GM23248 (cell line): ENCODE measurements at regions not wholly inside any gene's neighbourhood (a gene's known extent, or its start where the extent isn't known, plus 50 kb on each side); places are given as distances from the start of the nearest gene placed in this dataset.

ENCODE experiments used
- DNase-seq: peaks from one replicate; pipeline ENCODE4 v3.0.0-alpha.2; 2015
- H2AFZ ChIP-seq: fragments of 200-600 bp; sonication (generic); 2 replicates; pipeline ENCODE4 v1.6.1; 2016; ENCODE audit warnings: antibody characterized with exemption
- H3F3A ChIP-seq: fragments of 200-600 bp; sonication (generic); 2 replicates; pipeline ENCODE4 v1.6.1; 2016; ENCODE audit warnings: mild to moderate bottlenecking, antibody characterized with exemption, mixed run types; ENCODE audit not compliant: insufficient read depth
- H3K27ac ChIP-seq: fragments of 200-600 bp; sonication (generic); 2 replicates; pipeline ENCODE4 v1.5.1; 2016; ENCODE audit warnings: mild to moderate bottlenecking
- H3K27me3 ChIP-seq: fragments of 200-600 bp; sonication (generic); replicated peaks from 2 replicates; pipeline ENCODE4 v1.6.1; 2016; ENCODE audit warnings: mild to moderate bottlenecking; ENCODE audit not compliant: insufficient read depth
- H3K36me3 ChIP-seq: fragments of 200-600 bp; sonication (generic); 2 replicates; pipeline ENCODE4 v1.6.1; 2016; ENCODE audit warnings: low read depth, mild to moderate bottlenecking
- H3K4me1 ChIP-seq: fragments of 200-600 bp; sonication (generic); 2 replicates; pipeline ENCODE4 v1.6.1; 2016; ENCODE audit warnings: mild to moderate bottlenecking; ENCODE audit not compliant: insufficient read depth
- H3K4me2 ChIP-seq: fragments of 200-600 bp; sonication (generic); one replicate; pipeline ENCODE4 v1.6.1; 2016; ENCODE audit warnings: mild to moderate bottlenecking; ENCODE audit not compliant: unreplicated experiment
- H3K4me3 ChIP-seq: fragments of 200-600 bp; sonication (generic); 2 replicates; pipeline ENCODE4 v1.5.1; 2016; ENCODE audit warnings: mild to moderate bottlenecking
- H3K79me2 ChIP-seq: fragments of 200-600 bp; sonication (generic); 2 replicates; pipeline ENCODE4 v1.6.1; 2016; ENCODE audit warnings: mild to moderate bottlenecking; ENCODE audit not compliant: insufficient read depth
- H3K9ac ChIP-seq: fragments of 200-600 bp; sonication (generic); 2 replicates; pipeline ENCODE4 v1.6.1; 2016; ENCODE audit warnings: mild to moderate bottlenecking
- H3K9me2 ChIP-seq: fragments of 200-600 bp; sonication (generic); 2 replicates; pipeline ENCODE4 v1.6.1; 2016; ENCODE audit warnings: mixed run types, mild to moderate bottlenecking, moderate library complexity; ENCODE audit not compliant: insufficient read depth
- H3K9me3 ChIP-seq: fragments of 200-600 bp; sonication (generic); one replicate; pipeline ENCODE4 v1.6.1; 2017; ENCODE audit warnings: low read depth
- H4K20me1 ChIP-seq: fragments of 200-600 bp; sonication (generic); 2 replicates; pipeline ENCODE4 v1.6.0; 2016; ENCODE audit not compliant: insufficient read depth
- EZH2 ChIP-seq: fragments of 200-600 bp; sonication (generic); IDR thresholded peaks from 2 replicates; pipeline ENCODE4 v1.6.1; 2018; ENCODE audit warnings: antibody characterized with exemption, mild to moderate bottlenecking; ENCODE audit not compliant: insufficient read depth, poor library complexity, severe bottlenecking
- EZH2phosphoT487 ChIP-seq: fragments of 200-600 bp; sonication (generic); IDR thresholded peaks from 2 replicates; pipeline ENCODE4 v1.6.1; 2018; ENCODE audit warnings: antibody characterized with exemption, moderate library complexity, mild to moderate bottlenecking, low read depth; ENCODE audit not compliant: insufficient read depth
- WGBS, 2 experiments: methylation state at CpG; one replicate each; pipeline ENCODE4 v1.1.6; 2015 to 2017; ENCODE audit warnings: low lambda C conversion rate in 2 of 2, low coverage in 1 of 2; ENCODE audit errors: missing lambda C conversion rate in 2 of 2; 5-methylcytosine and 5-hydroxymethylcytosine counted together
- in situ Hi-C: fragments of 300-500 bp; cut with MboI; formaldehyde crosslinking; loops from 2 replicates; pipeline ENCODE4 v1.15.0; 2020

DNA sequence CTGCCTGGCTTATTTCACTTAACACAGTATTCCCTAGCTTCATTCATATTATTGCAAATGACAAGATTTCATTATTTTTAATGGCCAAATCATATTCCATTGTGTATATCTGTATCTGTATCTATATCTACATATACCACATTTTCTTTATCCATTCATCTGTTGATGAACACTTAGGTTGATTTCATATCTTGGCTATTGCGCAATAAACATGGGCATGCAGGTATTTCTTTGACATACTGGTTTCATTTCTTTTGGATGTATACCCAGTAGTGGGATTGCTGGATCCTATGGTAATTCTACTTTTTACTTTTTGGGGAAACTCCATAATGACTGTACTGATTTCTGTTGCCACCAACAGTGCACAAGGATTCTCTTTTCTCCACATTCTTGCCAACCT is 68.9 kb upstream of the CREB5 start:
- no peak for DNase-seq
- in situ Hi-C loops = no loop called here
- H3K4me2 ChIP-seq = no peak overlapping the region
- H3K4me1 ChIP-seq = peaks cover 23% of the 10 kb centered on the region
- WGBS, 2 experiments = 97 to 98% methylated on average over 1 of the region's 1 CpG
- no peak overlapping the region for H3K4me3 ChIP-seq
- no peaks in the 10 kb centered on the region for H3K79me2 ChIP-seq
- H3K9me3 ChIP-seq = no peaks in the 10 kb centered on the region
- H3K27me3 ChIP-seq = no peaks in the 10 kb centered on the region
- no peaks in the 10 kb centered on the region for H3K36me3 ChIP-seq
- H3K9ac ChIP-seq = no peak overlapping the region
- 0 out of 2 replicates have a peak, but pooled peaks cover 3% of the 10 kb centered on the region for H3K9me2 ChIP-seq
- H2AFZ ChIP-seq = no peak overlapping the region
- TF ChIP-seq EZH2 (no peak), EZH2phosphoT487 (no peak)
- H4K20me1 ChIP-seq = no peaks in the 10 kb centered on the region
- H3K27ac ChIP-seq = no peak overlapping the region
- H3F3A ChIP-seq = peaks cover 25% of the 10 kb centered on the region

GRCh38 chr7:28346256-28346655 is 66.1 kb upstream of the CREB5 start:
- Histone ChIP-seq H3K9ac (no peak overlapping the region), H3K4me2 (peak overlapping the region; percentile 96), H4K20me1 (no peaks in the 10 kb centered on the region), H3K36me3 (no peaks in the 10 kb centered on the region), H2AFZ (no peak overlapping the region), H3K27me3 (no peaks in the 10 kb centered on the region), H3K9me2 (0 out of 2 replicates have a peak, but pooled peaks cover 3% of the 10 kb centered on the region), H3K9me3 (no peaks in the 10 kb centered on the region), H3K4me3 (no peak overlapping the region), H3K27ac (peak overlapping the region; percentile 85), H3K4me1 (peaks cover 33% of the 10 kb centered on the region), H3K79me2 (no peaks in the 10 kb centered on the region), H3F3A (peaks cover 36% of the 10 kb centered on the region)
- WGBS, 2 experiments = 6 to 21% methylated on average over 1 of the region's 1 CpG
- in situ Hi-C loops = no loop called here
- no peak for TF ChIP-seq EZH2
- no peak for TF ChIP-seq EZH2phosphoT487
- no peak for DNase-seq

- peak overlapping the region; percentile 65 for H3K9ac ChIP-seq
- H4K20me1 ChIP-seq = no peaks in the 10 kb centered on the region
- no peaks in the 10 kb centered on the region for H3K36me3 ChIP-seq
- 60 to 61% methylated on average over 3 of the region's 3 CpGs for WGBS, 2 experiments
- H3K79me2 ChIP-seq = no peaks in the 10 kb centered on the region
- H3K27me3 ChIP-seq = no peaks in the 10 kb centered on the region
- no peaks in the 10 kb centered on the region for H3K9me3 ChIP-seq
- H3K4me2 ChIP-seq = peak overlapping the region; percentile 96
- H3K9me2 ChIP-seq = 0 out of 2 replicates have a peak, but pooled peaks cover 3% of the 10 kb centered on the region
- peak overlapping the region; percentile 38 for H3K4me3 ChIP-seq
- peak; percentile 44 for DNase-seq
- H3K27ac ChIP-seq = peak overlapping the region; percentile 85
- TF ChIP-seq EZH2 (no peak), EZH2phosphoT487 (no peak)
- in situ Hi-C loops = no loop called here
- peaks cover 36% of the 10 kb centered on the region for H3F3A ChIP-seq
- peaks cover 33% of the 10 kb centered on the region for H3K4me1 ChIP-seq
- no peak overlapping the region for H2AFZ ChIP-seq
Measured at GRCh38 chr7:28346676-28347363, 65.5 kb upstream of the CREB5 start.

- peak; percentile 94 for DNase-seq
- H3K9me2 ChIP-seq = 0 out of 2 replicates have a peak, but pooled peaks cover 3% of the 10 kb centered on the region
- peak overlapping the region; percentile 85 for H3K27ac ChIP-seq
- no peaks in the 10 kb centered on the region for H3K79me2 ChIP-seq
- TF ChIP-seq EZH2phosphoT487 = no peak
- TF ChIP-seq EZH2 = no peak
- H4K20me1 ChIP-seq = no peaks in the 10 kb centered on the region
- H3K4me3 ChIP-seq = peak overlapping the region; percentile 38
- no peak overlapping the region; the same call in 1 of the 2 replicates for H2AFZ ChIP-seq
- WGBS, 2 experiments = 4% methylated on average over 12 of the region's 12 CpGs
- peaks cover 36% of the 10 kb centered on the region for H3F3A ChIP-seq
- peaks cover 33% of the 10 kb centered on the region for H3K4me1 ChIP-seq
- in situ Hi-C loops = no loop called here
- H3K9me3 ChIP-seq = no peaks in the 10 kb centered on the region
- peak overlapping the region; percentile 96 for H3K4me2 ChIP-seq
- H3K36me3 ChIP-seq = no peaks in the 10 kb centered on the region
- H3K27me3 ChIP-seq = no peaks in the 10 kb centered on the region
- H3K9ac ChIP-seq = peak overlapping the region; percentile 65
Measured at GRCh38 chr7:28347475-28348318, 64.6 kb upstream of the CREB5 start.
